TTC549 (cell line): ENCODE measurements at regions not wholly inside any gene's neighbourhood (a gene's known extent, or its start where the extent isn't known, plus 50 kb on each side); places are given as distances from the start of the nearest gene placed in this dataset.

Experiments used
- FAIRE-seq: peaks from 2 replicates; lab custom pipeline; 2012; peaks lifted over from hg19 to GRCh38; lab: Jason Lieb, UNC

DNA sequence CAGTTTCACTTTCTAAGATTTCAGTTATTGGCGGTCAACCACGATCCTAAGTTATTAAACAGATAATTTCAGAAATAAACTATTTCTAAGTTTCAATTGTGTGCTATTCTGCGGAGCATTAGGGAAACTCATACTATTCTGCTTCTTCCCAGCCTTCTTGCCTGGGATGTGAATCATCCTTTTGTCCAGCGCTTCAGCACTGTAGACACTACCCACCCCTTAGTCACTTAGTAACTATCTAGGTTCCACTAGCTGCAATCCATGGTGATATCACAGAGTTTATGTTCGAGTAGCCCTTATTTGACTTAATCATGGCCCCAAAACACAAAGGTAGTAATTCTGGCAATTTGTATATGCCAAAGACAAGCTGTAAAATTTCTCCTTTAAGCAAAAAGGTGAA lies 279.9 kb upstream of the ADAMTS5 start:
- no peak for FAIRE-seq

DNA sequence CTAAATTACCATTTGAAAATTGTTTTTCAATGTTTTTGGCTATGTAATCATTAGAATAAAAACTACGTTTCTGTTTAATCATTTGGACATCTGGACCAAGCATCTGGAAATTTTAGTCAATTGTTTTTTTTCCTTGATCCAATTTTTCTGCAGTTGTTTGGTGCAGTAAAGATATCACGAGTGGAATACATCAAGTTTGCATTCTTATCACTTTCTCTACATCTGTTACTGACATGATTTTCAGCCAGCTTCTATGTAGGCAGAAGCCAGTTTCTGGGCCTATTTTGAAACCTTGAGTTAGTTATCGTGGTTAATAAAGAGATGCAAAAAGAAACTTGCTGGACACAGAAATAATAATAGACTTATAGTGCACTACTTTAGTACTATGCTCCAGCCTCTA lies 277.9 kb upstream of the ADAMTS5 start:
- FAIRE-seq, result no peak

- no peak for FAIRE-seq
Observed at GRCh38 chr21:27244352-27244751, 277.5 kb upstream of the ADAMTS5 start.

DNA sequence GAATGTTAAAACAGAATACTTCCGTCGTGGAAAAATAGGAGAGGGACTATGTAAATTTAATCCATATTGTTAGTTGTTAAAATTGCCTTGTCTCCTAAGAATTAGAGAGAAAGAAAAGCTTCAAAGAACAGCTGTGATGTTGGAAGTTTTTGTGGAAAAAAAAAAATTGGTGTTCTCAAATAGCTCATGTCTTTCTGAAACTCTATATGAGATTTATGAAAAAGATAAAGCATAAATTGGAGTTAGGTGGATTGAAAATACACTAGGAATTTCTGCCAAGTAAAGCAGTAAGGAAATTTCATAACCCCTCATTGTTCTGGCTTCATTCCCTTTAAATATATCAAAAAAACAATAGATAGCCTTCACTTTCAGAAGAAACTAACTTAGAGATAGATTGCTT lies 274.0 kb upstream of the ADAMTS5 start:
- FAIRE-seq, result no peak

DNA sequence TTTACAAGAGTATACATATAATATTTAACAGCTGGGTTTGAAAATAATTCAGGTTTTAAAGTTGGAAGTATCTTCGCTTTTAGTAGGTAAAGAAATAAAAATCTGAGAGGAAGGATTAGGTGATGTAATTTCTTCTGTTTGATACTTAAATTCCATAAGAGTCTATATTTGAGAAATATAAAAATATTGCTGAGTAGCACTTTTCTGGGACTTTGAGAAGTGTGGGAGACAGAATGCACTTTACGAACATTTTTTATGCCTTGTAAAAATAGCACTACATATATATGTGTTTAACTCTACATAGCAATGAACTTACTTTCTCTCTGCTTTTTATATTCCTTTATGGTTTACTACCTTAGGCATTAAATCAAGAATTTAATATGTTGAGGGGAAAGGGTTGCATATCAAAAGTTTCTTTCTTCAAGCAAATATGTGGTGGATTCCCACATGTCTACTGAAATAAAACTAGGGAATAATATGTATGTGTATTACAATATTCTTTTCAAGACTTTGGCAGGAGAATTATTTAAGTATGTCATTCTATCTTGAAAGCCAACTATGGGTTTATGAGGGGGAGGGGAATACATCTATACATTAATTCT lies 266.7 kb upstream of the ADAMTS5 start:
- no peak for FAIRE-seq

DNA sequence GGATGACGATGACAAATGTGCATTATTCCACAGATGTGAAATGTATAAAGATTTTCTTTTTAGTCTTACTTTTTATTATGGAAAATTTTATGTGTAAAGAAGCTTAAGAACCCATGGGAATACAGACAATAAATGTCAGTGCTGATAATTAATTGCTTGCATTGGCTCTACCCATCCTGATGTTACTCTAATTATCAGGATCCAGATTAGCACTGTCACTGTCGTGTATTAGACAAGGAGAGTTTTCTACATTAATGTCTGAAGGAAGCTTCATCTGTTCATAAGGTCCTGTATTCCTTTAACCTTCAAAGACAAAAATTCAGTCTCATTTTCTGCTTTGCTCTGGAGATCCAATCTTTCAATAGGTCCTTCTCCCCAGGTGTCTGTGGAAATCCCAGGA lies 259.1 kb upstream of the ADAMTS5 start:
- no peak for FAIRE-seq

DNA sequence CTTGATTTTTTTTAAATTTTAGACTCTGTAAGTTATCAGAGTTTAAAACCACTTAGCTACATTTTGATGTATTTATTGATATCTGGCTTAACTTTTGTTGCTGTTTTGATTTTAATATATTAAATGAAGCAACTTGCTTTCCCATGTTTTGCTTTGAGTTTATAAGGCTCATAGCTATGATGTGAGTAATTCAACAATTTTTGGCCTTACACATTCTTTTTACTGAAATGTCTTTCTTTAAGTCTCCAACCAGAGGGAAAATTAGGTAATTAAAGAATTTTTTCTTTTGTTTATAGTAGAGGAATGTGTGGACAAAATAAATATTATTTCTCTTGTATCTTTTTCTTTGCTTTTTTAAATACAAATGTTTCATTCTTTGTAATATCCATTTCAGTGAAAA lies 258.3 kb upstream of the ADAMTS5 start:
- no peak for FAIRE-seq

DNA sequence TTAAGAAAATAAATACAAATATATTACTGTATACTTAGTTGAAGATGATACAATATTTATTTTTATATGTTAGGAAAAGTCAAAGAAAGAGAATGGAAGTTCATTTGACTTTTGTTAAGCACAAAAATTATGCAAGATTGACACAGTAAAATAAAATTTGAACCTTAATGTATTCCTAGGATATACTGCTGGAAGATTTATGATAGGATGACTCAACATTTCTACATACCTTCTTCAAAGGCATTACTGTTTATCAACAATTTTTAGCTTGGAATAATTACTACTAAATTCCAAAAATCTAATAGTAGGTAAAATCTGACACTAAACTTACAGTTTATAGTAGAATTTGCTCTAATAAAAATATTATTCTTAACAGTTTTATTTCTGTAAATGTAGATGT lies 257.3 kb upstream of the ADAMTS5 start:
- FAIRE-seq, result no peak

DNA sequence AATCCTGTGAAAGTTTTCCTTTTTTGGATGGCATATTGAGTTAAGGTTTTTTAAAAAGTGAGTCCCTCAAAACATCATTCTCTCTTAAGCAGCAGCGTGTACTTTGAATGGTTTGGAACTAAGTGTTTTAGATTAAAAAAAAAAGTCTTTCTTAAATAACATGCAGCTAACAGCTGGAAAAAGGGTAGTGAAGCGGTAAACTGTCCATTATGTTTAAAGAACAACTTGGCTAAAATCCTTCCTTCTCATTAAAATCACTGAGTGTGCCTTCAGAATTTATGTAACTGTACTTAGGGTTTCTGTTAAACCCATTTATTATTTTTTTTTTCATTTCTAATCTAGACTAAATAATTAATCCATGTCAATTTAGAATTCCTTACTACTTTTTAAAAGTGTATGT lies 254.2 kb upstream of the ADAMTS5 start:
- no peak for FAIRE-seq

- no peak for FAIRE-seq
Observed at GRCh38 chr21:27220416-27220815, 253.5 kb upstream of the ADAMTS5 start.

DNA sequence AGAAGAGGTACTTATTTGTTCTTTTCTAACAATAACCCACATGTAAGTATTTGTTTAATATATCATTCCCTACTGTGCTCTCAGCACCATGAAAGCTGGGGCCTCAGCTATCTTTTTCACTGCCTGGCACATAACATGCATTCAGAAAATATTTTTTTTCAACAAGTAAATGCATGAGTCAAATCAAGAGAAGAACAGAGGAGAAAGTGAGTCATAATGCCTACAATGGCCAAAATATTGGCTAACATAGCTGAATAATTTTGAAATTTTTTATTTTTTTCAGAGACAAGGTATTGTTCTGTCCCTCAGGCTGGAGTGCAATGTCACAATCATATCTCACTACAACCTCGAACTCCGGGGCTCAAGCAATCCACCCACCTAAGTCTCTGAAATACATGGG lies 252.2 kb upstream of the ADAMTS5 start:
- no peak for FAIRE-seq

- FAIRE-seq, result no peak
Observed at GRCh38 chr21:27213303-27213702, 246.4 kb upstream of the ADAMTS5 start.

- FAIRE-seq, result no peak
Observed at GRCh38 chr21:27212441-27212840, 245.6 kb upstream of the ADAMTS5 start.

- no peak for FAIRE-seq
Observed at GRCh38 chr21:27209546-27209945, 242.7 kb upstream of the ADAMTS5 start.

DNA sequence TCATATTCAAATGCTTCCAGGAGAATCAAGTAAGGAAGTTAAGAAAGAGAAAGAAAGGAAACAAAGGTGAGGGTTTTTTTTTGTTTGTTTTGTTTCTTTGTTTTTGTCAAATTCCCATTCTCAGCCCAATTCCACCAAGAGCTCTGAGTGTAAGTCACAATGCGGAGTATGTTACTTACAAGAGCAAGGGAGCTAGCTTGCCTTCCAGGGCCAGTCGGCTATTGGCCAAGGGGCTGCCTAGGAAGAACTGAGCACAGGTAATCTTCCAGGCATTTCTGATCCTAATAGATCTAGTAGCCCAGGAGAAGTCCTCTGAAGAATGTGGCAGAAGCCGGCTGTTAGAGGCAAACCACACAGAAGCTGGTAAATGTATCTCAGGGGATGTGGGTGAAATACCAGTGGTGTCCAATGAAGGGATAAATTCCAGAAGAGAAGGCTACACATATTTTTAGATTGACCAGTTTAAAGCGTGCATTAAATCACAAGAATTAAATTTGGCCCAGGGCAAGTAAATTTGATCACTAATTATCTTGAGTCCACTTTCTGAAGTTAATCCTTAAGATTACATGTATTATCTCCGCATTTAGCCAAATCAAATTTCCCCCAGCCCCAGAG lies 239.6 kb upstream of the ADAMTS5 start:
- no peak for FAIRE-seq

GRCh38 chr21:27202301-27202700 lies 235.4 kb upstream of the ADAMTS5 start:
- FAIRE-seq, result no peak

DNA sequence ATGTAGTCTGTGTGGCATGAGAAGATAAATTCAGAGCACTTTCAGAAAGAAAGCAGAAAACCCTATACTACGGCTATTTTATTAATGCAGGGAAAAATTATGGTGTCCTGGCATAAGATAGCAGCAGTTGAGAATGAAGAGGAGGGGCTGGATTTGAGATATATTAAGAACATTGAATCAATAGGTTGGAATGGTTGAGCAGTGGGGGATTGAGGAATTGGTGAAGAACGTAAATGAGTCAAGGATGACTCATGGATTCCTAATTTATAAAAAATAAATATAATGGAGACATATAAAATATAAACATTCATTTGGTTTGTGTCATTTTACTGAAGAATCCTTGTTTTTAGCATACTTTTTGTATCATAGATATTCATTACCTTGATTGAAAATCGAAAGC lies 234.3 kb upstream of the ADAMTS5 start:
- no peak for FAIRE-seq

- no peak for FAIRE-seq
Observed at GRCh38 chr21:27196651-27197050, 229.8 kb upstream of the ADAMTS5 start.

DNA sequence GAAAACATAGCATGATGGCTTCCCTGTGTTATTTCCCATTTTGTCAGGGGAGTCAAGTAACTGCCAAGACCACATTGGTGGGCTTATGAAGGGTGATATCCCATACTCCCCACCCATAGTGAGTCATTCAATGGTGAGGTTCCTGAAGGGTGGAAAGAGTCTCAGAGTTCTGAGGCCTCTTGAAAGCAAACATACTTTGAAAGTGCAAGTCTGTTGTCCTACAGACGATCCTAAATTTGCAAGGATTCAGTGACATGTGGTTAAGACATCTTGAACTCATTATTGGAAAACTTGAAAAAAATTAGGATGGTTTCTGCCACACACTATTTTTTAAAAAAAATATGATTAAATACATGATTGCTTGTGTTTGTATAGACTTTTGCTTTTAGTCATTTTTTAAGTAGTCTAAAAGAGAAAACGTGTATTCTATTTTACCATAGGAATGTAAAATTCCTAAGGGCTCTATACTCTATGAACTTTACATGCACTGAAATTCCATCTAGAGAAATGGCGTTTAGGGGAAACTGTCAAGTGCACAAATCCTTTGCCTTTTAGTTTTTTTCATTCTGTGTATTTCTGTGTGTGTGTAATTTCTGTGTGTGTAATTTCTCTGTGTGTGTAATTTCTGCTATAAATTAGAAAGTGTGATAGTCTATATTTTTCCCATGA lies 225.5 kb upstream of the ADAMTS5 start:
- FAIRE-seq, result no peak

DNA sequence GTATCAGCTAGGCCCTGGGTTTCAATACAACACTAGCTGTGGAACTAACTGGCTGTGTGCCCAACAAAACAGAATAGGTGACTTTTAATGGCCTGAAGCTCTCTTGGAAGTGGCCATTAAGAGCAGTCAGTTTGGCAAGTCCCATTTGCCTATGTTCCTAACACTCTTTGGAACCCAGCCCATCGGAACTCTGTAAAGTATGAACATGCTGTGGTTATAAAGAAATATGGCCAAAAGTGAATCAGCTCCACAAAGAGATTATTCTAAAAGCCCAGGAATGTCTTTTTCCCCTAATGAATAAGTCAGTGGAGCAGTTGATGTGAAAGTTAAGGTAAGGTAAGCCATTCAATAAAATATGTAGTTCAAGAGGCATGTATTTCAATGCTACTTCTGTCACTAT lies 223.7 kb upstream of the ADAMTS5 start:
- FAIRE-seq, result no peak

GRCh38 chr21:27189870-27190269 lies 223.0 kb upstream of the ADAMTS5 start:
- no peak for FAIRE-seq

- FAIRE-seq, result no peak
Observed at GRCh38 chr21:27173053-27173452, 206.2 kb upstream of the ADAMTS5 start.

DNA sequence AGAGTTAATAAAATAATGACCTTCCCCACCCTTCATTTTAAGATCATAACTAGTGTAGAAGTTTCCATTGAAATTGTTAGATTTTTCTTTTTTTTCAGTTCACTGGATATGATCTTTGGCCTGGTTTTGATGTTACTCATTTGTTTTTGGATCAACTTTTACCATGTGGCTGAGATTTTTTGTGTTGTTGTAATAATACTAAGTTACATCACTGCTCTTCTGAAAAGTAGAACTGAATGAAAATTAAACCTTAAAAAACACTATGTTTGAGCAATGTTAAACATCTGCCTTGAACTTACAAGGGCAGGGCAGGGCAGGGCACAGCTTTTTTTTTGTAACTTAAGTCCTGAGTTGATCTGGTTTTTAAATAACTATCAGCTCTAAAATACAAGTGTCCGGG lies 204.8 kb upstream of the ADAMTS5 start:
- FAIRE-seq, result no peak

GRCh38 chr21:27168084-27168483 lies 201.2 kb upstream of the ADAMTS5 start:
- no peak for FAIRE-seq
